ENCODE measurements at regions not wholly inside any gene's neighbourhood (a gene's known extent, or its start where the extent isn't known, plus 50 kb on each side); places are given as distances from the start of the nearest gene placed in this dataset.

- TF ChIP-seq ZNF8 (CRISPR knock-in tag; IDR thresholded peaks at IDR 0.05) (no peak), ZFP30 (CRISPR knock-in tag; IDR thresholded peaks at IDR 0.05) (no peak), TCF4 (CRISPR knock-in tag; IDR thresholded peaks at IDR 0.05; ENCODE audit: borderline replicate concordance) (no peak), ISL1 (CRISPR knock-in tag; IDR thresholded peaks at IDR 0.05) (no peak), POU6F1 (CRISPR knock-in tag; IDR thresholded peaks at IDR 0.05; ENCODE audit: borderline replicate concordance, low read depth) (no peak), OSR1 (CRISPR knock-in tag; IDR thresholded peaks at IDR 0.05) (no peak), ZNF565 (CRISPR knock-in tag; conservative IDR thresholded peaks at IDR 0.05; ENCODE audit: low read depth) (no peak), ZNF70 (CRISPR knock-in tag; IDR thresholded peaks at IDR 0.05) (no peak), ARNTL (CRISPR knock-in tag; IDR thresholded peaks at IDR 0.05; ENCODE audit: borderline replicate concordance, low read depth) (no peak), TOX (CRISPR knock-in tag; IDR thresholded peaks at IDR 0.05; ENCODE audit: borderline replicate concordance) (no peak), ESRRG (CRISPR knock-in tag; IDR thresholded peaks at IDR 0.05) (no peak), GLIS3 (CRISPR knock-in tag; IDR thresholded peaks at IDR 0.05) (no peak), RARB (CRISPR knock-in tag; IDR thresholded peaks at IDR 0.05) (no peak), ZFP3 (CRISPR knock-in tag; IDR thresholded peaks at IDR 0.05) (no peak)
- TF ChIP-seq, protein P1, sequence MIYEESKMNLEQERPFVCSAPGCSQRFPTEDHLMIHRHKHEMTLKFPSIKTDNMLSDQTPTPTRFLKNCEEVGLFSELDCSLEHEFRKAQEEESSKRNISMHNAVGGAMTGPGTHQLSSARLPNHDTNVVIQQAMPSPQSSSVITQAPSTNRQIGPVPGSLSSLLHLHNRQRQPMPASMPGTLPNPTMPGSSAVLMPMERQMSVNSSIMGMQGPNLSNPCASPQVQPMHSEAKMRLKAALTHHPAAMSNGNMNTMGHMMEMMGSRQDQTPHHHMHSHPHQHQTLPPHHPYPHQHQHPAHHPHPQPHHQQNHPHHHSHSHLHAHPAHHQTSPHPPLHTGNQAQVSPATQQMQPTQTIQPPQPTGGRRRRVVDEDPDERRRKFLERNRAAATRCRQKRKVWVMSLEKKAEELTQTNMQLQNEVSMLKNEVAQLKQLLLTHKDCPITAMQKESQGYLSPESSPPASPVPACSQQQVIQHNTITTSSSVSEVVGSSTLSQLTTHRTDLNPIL (CRISPR knock-in tag; IDR thresholded peaks at IDR 0.05; ENCODE audit: low read depth), result no peak
- TF ChIP-seq, protein P2, sequence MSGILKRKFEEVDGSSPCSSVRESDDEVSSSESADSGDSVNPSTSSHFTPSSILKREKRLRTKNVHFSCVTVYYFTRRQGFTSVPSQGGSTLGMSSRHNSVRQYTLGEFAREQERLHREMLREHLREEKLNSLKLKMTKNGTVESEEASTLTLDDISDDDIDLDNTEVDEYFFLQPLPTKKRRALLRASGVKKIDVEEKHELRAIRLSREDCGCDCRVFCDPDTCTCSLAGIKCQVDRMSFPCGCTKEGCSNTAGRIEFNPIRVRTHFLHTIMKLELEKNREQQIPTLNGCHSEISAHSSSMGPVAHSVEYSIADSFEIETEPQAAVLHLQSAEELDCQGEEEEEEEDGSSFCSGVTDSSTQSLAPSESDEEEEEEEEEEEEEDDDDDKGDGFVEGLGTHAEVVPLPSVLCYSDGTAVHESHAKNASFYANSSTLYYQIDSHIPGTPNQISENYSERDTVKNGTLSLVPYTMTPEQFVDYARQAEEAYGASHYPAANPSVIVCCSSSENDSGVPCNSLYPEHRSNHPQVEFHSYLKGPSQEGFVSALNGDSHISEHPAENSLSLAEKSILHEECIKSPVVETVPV (CRISPR knock-in tag; IDR thresholded peaks at IDR 0.05), result no peak
- TF ChIP-seq, protein P3, sequence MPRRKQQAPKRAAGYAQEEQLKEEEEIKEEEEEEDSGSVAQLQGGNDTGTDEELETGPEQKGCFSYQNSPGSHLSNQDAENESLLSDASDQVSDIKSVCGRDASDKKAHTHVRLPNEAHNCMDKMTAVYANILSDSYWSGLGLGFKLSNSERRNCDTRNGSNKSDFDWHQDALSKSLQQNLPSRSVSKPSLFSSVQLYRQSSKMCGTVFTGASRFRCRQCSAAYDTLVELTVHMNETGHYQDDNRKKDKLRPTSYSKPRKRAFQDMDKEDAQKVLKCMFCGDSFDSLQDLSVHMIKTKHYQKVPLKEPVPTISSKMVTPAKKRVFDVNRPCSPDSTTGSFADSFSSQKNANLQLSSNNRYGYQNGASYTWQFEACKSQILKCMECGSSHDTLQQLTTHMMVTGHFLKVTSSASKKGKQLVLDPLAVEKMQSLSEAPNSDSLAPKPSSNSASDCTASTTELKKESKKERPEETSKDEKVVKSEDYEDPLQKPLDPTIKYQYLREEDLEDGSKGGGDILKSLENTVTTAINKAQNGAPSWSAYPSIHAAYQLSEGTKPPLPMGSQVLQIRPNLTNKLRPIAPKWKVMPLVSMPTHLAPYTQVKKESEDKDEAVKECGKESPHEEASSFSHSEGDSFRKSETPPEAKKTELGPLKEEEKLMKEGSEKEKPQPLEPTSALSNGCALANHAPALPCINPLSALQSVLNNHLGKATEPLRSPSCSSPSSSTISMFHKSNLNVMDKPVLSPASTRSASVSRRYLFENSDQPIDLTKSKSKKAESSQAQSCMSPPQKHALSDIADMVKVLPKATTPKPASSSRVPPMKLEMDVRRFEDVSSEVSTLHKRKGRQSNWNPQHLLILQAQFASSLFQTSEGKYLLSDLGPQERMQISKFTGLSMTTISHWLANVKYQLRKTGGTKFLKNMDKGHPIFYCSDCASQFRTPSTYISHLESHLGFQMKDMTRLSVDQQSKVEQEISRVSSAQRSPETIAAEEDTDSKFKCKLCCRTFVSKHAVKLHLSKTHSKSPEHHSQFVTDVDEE (CRISPR knock-in tag; IDR thresholded peaks at IDR 0.05), result no peak
- TF ChIP-seq, protein P4, sequence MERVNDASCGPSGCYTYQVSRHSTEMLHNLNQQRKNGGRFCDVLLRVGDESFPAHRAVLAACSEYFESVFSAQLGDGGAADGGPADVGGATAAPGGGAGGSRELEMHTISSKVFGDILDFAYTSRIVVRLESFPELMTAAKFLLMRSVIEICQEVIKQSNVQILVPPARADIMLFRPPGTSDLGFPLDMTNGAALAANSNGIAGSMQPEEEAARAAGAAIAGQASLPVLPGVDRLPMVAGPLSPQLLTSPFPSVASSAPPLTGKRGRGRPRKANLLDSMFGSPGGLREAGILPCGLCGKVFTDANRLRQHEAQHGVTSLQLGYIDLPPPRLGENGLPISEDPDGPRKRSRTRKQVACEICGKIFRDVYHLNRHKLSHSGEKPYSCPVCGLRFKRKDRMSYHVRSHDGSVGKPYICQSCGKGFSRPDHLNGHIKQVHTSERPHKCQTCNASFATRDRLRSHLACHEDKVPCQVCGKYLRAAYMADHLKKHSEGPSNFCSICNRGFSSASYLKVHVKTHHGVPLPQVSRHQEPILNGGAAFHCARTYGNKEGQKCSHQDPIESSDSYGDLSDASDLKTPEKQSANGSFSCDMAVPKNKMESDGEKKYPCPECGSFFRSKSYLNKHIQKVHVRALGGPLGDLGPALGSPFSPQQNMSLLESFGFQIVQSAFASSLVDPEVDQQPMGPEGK (CRISPR knock-in tag; IDR thresholded peaks at IDR 0.05; ENCODE audit: borderline replicate concordance), result no peak
- no peak for ATAC-seq
These were observed 67.8 kb upstream of the POU3F1 start for GRCh38 chr1:38114241-38115026.

GRCh38 chr1:38113159-38113666 lies 66.6 kb upstream of the POU3F1 start:
- ATAC-seq, result no peak
- no peak for TF ChIP-seq CSDC2 (CRISPR knock-in tag; IDR thresholded peaks at IDR 0.05)
- no peak for TF ChIP-seq SNAI2 (CRISPR knock-in tag; IDR thresholded peaks at IDR 0.05)
- TF ChIP-seq POU6F1 (CRISPR knock-in tag; IDR thresholded peaks at IDR 0.05; ENCODE audit: borderline replicate concordance, low read depth), result no peak
- TF ChIP-seq ZFP30 (CRISPR knock-in tag; IDR thresholded peaks at IDR 0.05), result no peak
- TF ChIP-seq, protein P4 (CRISPR knock-in tag; IDR thresholded peaks at IDR 0.05; ENCODE audit: borderline replicate concordance), result no peak
- no peak for TF ChIP-seq RARB (CRISPR knock-in tag; IDR thresholded peaks at IDR 0.05)
- TF ChIP-seq, protein P3 (CRISPR knock-in tag; IDR thresholded peaks at IDR 0.05), result no peak
- TF ChIP-seq ZFP3 (CRISPR knock-in tag; IDR thresholded peaks at IDR 0.05), result no peak
- no peak for TF ChIP-seq GLIS3 (CRISPR knock-in tag; IDR thresholded peaks at IDR 0.05)
- no peak for TF ChIP-seq ESRRG (CRISPR knock-in tag; IDR thresholded peaks at IDR 0.05)

Measured in SK-N-SH treated with all-trans-retinoic acid at 6 μM for 48 hours (cell line).